Nephron (organoid): ENCODE measurements at regions not wholly inside any gene's neighbourhood (a gene's known extent, or its start where the extent isn't known, plus 50 kb on each side); places are given as distances from the start of the nearest gene placed in this dataset.
A peak's percentile ranks its signal among the peaks of the same experiment; 100 is the strongest.

Source experiments
- H3K27ac Mint-ChIP-seq, 3 experiments: 2 replicates each; pipeline ENCODE4 v1.8.0; 2020; ENCODE audit warnings: mixed read lengths in 3 of 3, mild to moderate bottlenecking in 2 of 3, moderate library complexity in 1 of 3
- H3K27me3 Mint-ChIP-seq: 2 replicates; pipeline ENCODE4 v1.8.0; 2021; ENCODE audit warnings: low read depth, mild to moderate bottlenecking, moderate library complexity, mixed read lengths
- H3K36me3 Mint-ChIP-seq: 2 replicates; pipeline ENCODE4 v1.8.0; 2020; ENCODE audit warnings: low read depth, mixed read lengths
- H3K4me1 Mint-ChIP-seq: 2 replicates; pipeline ENCODE4 v1.8.0; 2020; ENCODE audit warnings: mixed read lengths
- H3K4me3 Mint-ChIP-seq, 3 experiments: 2 replicates each; pipeline ENCODE4 v1.8.0; 2020; ENCODE audit warnings: mild to moderate bottlenecking in 3 of 3, mixed read lengths in 3 of 3, moderate library complexity in 2 of 3
- H3K9me3 Mint-ChIP-seq: 2 replicates; pipeline ENCODE4 v1.8.0; 2020; ENCODE audit warnings: mixed read lengths
- CTCF ChIP-seq, 3 experiments: fragments of 200-600 bp; sonication (generic); IDR thresholded peaks; one replicate each; pipeline ENCODE4 v1.5.0; 2021; ENCODE audit warnings: antibody characterized with exemption in 3 of 3; ENCODE audit not compliant: unreplicated experiment in 3 of 3

- Mint-ChIP-seq H3K4me3 (no peak overlapping the region), H3K9me3 (no peaks in the 10 kb centered on the region), H3K4me1 (peaks cover 13% of the 10 kb centered on the region), H3K36me3 (no peaks in the 10 kb centered on the region), H3K27me3 (peaks cover 4% of the 10 kb centered on the region), H3K27ac (no peak overlapping the region)
- no peak for TF ChIP-seq CTCF (IDR thresholded peaks at IDR 0.05; ENCODE audit: unreplicated experiment in 3 of 3)
Measured at GRCh38 chr7:36082216-36082615, 70.8 kb upstream of the EEPD1 start.

- TF ChIP-seq CTCF (IDR thresholded peaks at IDR 0.05; ENCODE audit: unreplicated experiment in 3 of 3), result no peak
- peaks cover 4% of the 10 kb centered on the region for H3K27me3 Mint-ChIP-seq
- H3K27ac Mint-ChIP-seq, result no peak overlapping the region
- no peak overlapping the region for H3K4me3 Mint-ChIP-seq
- peaks cover 7% of the 10 kb centered on the region for H3K4me1 Mint-ChIP-seq
- H3K9me3 Mint-ChIP-seq, result peaks cover 3% of the 10 kb centered on the region
- H3K36me3 Mint-ChIP-seq, result no peaks in the 10 kb centered on the region
Measured at GRCh38 chr7:36082910-36083309, 70.1 kb upstream of the EEPD1 start.

GRCh38 chr7:36083626-36084380 lies 69.3 kb upstream of the EEPD1 start:
- H3K27me3 Mint-ChIP-seq, result peaks cover 4% of the 10 kb centered on the region
- TF ChIP-seq CTCF (IDR thresholded peaks at IDR 0.05; ENCODE audit: unreplicated experiment in 3 of 3), result no peak
- no peaks in the 10 kb centered on the region for H3K36me3 Mint-ChIP-seq
- H3K9me3 Mint-ChIP-seq, result peaks cover 10% of the 10 kb centered on the region
- peaks cover 4% of the 10 kb centered on the region for H3K4me1 Mint-ChIP-seq
- H3K27ac Mint-ChIP-seq, result peak overlapping the region in 1 of 3 experiments; percentile 82
- H3K4me3 Mint-ChIP-seq, result no peak overlapping the region

GRCh38 chr7:36084485-36085091 lies 68.5 kb upstream of the EEPD1 start:
- peaks cover 4% of the 10 kb centered on the region for H3K4me1 Mint-ChIP-seq
- H3K36me3 Mint-ChIP-seq, result no peaks in the 10 kb centered on the region
- H3K4me3 Mint-ChIP-seq, result peak overlapping the region in 1 of 3 experiments; percentile 6
- H3K27ac Mint-ChIP-seq, result peak overlapping the region in 2 of 3 experiments; percentile 61 to 82
- peak; percentile 24 to 46 (median 28) for TF ChIP-seq CTCF (IDR thresholded peaks at IDR 0.05; ENCODE audit: unreplicated experiment in 3 of 3)
- peaks cover 4% of the 10 kb centered on the region for H3K27me3 Mint-ChIP-seq
- peaks cover 10% of the 10 kb centered on the region for H3K9me3 Mint-ChIP-seq

GRCh38 chr7:36085096-36085495 lies 68.0 kb upstream of the EEPD1 start:
- H3K4me1 Mint-ChIP-seq, result peaks cover 4% of the 10 kb centered on the region
- no peak for TF ChIP-seq CTCF (IDR thresholded peaks at IDR 0.05; ENCODE audit: unreplicated experiment in 3 of 3)
- no peak overlapping the region for H3K4me3 Mint-ChIP-seq
- peak overlapping the region in 1 of 3 experiments; percentile 82 for H3K27ac Mint-ChIP-seq
- peaks cover 4% of the 10 kb centered on the region for H3K27me3 Mint-ChIP-seq
- H3K36me3 Mint-ChIP-seq, result no peaks in the 10 kb centered on the region
- peaks cover 10% of the 10 kb centered on the region for H3K9me3 Mint-ChIP-seq
